ENCODE measurements at regions not wholly inside any gene's neighbourhood (a gene's known extent, or its start where the extent isn't known, plus 50 kb on each side); places are given as distances from the start of the nearest gene placed in this dataset.

- TF ChIP-seq, protein P1, sequence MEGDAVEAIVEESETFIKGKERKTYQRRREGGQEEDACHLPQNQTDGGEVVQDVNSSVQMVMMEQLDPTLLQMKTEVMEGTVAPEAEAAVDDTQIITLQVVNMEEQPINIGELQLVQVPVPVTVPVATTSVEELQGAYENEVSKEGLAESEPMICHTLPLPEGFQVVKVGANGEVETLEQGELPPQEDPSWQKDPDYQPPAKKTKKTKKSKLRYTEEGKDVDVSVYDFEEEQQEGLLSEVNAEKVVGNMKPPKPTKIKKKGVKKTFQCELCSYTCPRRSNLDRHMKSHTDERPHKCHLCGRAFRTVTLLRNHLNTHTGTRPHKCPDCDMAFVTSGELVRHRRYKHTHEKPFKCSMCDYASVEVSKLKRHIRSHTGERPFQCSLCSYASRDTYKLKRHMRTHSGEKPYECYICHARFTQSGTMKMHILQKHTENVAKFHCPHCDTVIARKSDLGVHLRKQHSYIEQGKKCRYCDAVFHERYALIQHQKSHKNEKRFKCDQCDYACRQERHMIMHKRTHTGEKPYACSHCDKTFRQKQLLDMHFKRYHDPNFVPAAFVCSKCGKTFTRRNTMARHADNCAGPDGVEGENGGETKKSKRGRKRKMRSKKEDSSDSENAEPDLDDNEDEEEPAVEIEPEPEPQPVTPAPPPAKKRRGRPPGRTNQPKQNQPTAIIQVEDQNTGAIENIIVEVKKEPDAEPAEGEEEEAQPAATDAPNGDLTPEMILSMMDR (IDR thresholded peaks at IDR 0.05), result no peak
- no peak for TF ChIP-seq POLR2A (IDR thresholded peaks at IDR 0.05)
Measured at GRCh38 chr3:16059711-16060357, 114.6 kb upstream of the GALNT15 start.
